CD4-positive, alpha-beta T cell treated with Interleukin-2 at 100 ng/mL for 4 hours (primary cell): ENCODE measurements at regions not wholly inside any gene's neighbourhood (a gene's known extent, or its start where the extent isn't known, plus 50 kb on each side); places are given as distances from the start of the nearest gene placed in this dataset.
"Not testable (repeated sequence)": the region's sequence is repeated elsewhere in the genome, so short reads cannot be mapped to it uniquely, and the experiment has no call there.

Experiments used
- DNase-seq: peaks from one replicate; pipeline ENCODE4 v3.0.0-alpha.2; 2020; ENCODE audit warnings: low spot score

GRCh38 chr20:17873410-17874270 lies 95.0 kb downstream of the SNX5 start:
- no peak for DNase-seq

DNA sequence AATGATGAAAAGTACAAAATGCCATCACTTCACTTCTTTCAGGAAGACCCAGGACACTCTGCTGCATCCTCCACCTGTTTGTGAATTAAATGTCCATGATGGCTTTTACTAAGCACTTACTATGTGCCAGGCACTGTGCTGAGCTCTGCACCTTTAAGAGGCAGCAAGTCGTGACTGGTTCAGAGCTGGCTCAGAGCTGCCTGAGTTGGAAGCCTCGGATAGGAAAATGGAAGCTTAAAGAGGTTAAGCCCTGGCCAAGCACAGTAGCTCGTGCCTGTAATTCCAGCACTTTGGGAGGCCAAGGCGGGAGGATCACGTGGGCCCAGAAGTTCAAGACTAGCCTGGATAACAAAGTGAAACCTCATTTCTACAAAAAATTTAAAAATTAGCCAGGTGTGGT lies 95.6 kb downstream of the SNX5 start:
- DNase-seq, result no peak

GRCh38 chr20:17872434-17872833 lies 96.2 kb downstream of the SNX5 start:
- no peak for DNase-seq

DNA sequence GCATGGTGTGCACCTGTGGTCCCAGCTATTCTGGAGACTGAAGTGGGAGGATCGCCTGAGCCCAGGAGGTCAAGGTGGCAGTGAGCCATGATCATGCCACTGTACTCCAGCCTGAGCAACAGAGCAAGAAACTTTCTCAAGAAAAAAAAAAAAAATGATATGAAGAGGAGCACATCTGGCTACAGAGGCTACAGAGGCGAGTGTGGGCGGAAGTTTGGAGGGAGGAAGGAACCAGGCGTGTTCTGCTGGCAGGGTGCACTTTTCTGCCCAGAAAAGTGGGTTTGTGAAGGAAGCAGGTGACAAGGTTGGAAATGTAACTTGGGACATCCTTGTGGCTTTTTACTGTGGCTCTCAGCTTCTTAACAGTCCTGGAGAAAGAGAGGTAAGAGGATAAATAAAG lies 96.7 kb downstream of the SNX5 start:
- DNase-seq, result no peak

DNA sequence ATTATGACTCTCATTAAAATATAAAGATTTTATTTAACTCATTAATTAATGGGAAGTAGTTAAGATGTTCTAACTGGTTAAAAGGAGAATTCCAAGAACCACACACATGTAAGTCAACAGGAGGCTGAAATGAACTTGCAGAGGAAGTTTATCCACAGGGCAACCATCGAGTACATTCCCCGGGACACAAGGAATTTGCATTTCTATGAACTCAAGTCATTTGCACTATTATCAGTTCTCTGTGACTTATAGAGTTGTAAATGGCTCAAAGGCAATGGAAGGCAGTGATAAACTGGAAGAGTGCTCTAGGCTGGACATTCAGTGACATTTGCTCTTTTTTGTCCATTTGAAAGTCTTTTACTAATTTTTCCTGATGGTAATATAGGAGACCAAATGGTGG lies 97.4 kb downstream of the SNX5 start:
- no peak for DNase-seq

- DNase-seq, result no peak
These were observed 98.4 kb downstream of the SNX5 start for GRCh38 chr20:17870086-17870740.

GRCh38 chr20:17869295-17869994 lies 99.1 kb downstream of the SNX5 start:
- no peak for DNase-seq

- no peak for DNase-seq
These were observed 99.8 kb downstream of the SNX5 start for GRCh38 chr20:17868700-17869231.

DNA sequence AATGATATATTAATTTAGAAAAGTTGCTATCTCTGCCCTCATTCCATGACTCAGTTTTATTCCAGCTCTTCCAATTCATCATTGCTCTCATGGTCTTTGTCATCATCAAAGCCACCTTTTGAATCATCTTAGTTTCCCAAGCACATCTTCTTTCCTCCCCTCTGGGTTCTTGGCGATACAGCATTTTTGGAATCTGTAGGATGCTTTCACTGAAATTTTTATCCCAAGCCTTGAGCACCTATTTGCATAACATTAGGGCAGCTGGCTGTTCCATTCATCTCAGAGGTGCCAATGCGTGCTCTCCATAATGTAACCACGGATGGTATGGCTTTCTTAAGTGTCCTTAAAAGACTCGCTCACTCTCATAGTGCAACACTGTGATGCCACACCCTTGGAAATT lies 100.4 kb downstream of the SNX5 start:
- no peak for DNase-seq

- DNase-seq, result no peak
These were observed 101.3 kb downstream of the SNX5 start for GRCh38 chr20:17867131-17867925.

GRCh38 chr20:17866234-17867001 lies 102.2 kb downstream of the SNX5 start:
- DNase-seq, result no peak

GRCh38 chr20:17863577-17864292 lies 104.9 kb downstream of the SNX5 start:
- no peak for DNase-seq

- no peak for DNase-seq
These were observed 105.4 kb downstream of the SNX5 start for GRCh38 chr20:17863209-17863576.

DNA sequence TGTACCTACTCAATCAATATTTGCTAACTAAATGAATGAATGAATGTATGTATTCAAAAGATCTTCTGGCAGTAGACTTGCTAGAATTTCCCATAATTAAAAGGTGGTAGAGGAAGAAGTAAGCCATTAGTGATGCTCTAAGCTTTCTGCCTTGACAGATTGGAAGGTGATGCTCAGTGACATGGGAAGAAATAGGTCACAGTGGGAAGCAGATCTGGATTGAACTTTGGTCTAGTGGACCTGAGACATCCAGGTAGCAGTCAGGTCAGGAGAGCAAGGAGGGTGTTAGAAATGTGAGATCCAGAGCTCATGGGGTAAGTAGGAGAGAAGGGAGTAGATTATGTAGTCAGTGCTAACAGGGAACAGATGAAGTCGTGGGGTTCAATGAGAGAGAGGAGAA lies 106.4 kb downstream of the SNX5 start:
- no peak for DNase-seq

DNA sequence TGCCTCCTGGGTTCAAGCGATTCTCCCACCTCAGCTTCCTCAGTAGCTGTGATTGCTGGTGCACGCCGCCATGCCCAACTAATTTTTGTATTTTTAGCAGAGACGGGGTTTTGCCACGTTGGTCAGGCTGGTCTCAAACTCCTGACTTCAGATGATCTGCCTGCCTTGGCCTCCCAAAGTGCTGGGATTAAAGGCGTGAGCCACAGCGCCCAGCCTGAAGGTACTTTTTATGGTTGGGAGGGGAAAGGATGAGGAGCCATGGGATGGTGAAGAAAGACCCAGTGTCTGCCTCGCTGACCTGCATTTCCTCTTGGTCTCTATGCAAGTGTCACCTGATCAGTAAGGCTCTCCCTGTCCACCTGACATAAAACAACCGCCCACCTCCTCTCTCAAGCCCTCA lies 107.0 kb downstream of the SNX5 start:
- DNase-seq, result not testable (repeated sequence)

DNA sequence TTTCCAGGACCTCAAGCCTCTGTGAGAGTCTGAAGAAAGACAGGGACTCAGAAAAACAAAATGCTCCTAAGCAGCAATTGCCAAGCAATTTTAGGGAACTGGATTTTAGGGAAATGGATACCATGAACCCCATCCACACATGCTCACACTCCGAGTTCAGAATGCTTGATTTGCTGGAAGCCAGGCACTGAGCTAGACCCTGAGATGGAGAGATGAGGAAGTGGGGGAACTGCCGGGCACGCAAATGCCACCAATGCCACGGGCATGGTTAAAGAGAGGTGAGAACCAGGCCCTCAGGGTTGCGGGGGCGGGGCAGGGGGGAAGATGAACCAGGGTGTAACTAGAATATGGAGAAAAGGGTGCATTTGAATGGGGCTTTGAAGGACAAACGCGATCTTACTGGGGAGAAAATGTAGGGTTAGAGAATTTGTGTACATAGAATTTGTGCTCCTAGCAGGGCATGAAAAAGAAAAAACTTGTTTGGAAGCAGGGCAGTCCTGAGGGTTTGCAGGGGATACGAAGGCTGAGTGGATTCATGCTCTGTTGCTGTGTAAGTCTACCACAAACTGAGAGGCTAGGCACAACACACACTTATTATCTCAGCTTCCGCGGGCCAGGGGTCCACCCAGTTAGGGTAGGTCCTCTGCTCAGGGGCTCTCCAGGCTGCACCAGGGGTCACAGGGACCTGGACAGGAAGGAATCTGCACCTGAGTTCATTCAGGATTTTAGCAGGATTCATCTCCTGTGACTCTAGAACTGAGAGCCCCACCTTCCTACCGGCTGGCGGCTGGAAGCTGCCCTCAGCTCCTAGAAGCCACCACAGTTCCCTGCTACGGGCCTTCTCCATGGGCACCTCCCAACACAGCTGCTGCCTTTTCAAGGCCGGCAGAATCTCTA lies 108.0 kb downstream of the SNX5 start:
- DNase-seq, result no peak

GRCh38 chr20:17859616-17860232 lies 108.9 kb downstream of the SNX5 start:
- peak; percentile 3 for DNase-seq

GRCh38 chr20:17859002-17859615 lies 109.5 kb downstream of the SNX5 start:
- no peak for DNase-seq
